BJ (cell line): ENCODE measurements at regions not wholly inside any gene's neighbourhood (a gene's known extent, or its start where the extent isn't known, plus 50 kb on each side); places are given as distances from the start of the nearest gene placed in this dataset.

ENCODE experiments used
- CTCF ChIA-PET: fragments of 350-600 bp; formaldehyde crosslinking; extraction: SDS; loops from one replicate; lab custom pipeline; 2021; ENCODE audit warnings: antibody characterized with exemption, inconsistent platforms; lab: Yijun Ruan, JAX
- POLR2A ChIA-PET: fragments of 300-600 bp; sonication (Branson Sonifier 250); formaldehyde crosslinking; extraction: SDS; loops from one replicate; lab custom pipeline; 2021; ENCODE audit warnings: antibody characterized with exemption; lab: Charles Lee
- DNase-seq: peaks from one replicate; pipeline ENCODE4 v3.0.0-alpha.2; 2011; ENCODE audit warnings: low read depth
- H3K27me3 ChIP-seq: 2 replicates; pipeline ENCODE4 v1.6.0; 2011; ENCODE audit warnings: low read length; ENCODE audit not compliant: control insufficient read depth, insufficient read depth
- H3K36me3 ChIP-seq: 2 replicates; pipeline ENCODE4 v1.5.1; 2011; ENCODE audit warnings: low read length; ENCODE audit not compliant: control insufficient read depth, insufficient read depth
- H3K4me3 ChIP-seq: 2 replicates; pipeline ENCODE4 v1.5.1; 2011; ENCODE audit warnings: low read depth, mild to moderate bottlenecking, control low read depth, low read length
- TF ChIP-seq, protein P1 (sequence below): IDR thresholded peaks from 2 replicates; pipeline ENCODE4 v1.5.1; 2011; ENCODE audit warnings: low read depth, mild to moderate bottlenecking, control low read depth, inconsistent platforms, low read length, moderate library complexity; ENCODE audit not compliant: insufficient read depth

DNA sequence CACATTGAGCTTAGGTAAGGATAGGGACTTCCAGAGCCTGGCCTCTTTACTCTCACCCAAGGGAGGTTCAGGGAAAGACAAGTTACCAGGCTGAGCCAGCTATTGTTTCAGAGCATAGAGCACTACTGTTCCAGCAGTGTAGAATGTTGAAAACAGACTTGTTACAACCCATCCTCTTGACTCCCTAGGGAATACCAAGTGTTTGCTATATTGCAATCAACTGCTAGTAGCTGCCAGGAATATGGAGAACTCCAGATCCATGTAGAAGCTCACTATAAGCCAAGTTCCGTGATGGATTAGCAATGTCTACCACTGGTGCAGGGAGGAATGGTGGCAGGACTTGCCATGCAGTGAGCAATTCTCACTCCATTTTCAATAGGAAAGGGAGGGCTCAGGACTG is 199.8 kb upstream of the RBM19 start:
- ChIA-PET CTCF (interaction anchor here (0.6 to 4.0 kb wide), 25 partner anchors 9 to 348 kb away, joined by 3 to 33 read pairs (median 6); partner anchors contain the start of genes RBM19 and TBX5), POLR2A (no interaction called here)
- Histone ChIP-seq H3K36me3 (no peaks in the 10 kb centered on the region), H3K27me3 (no peaks in the 10 kb centered on the region), H3K4me3 (no peak overlapping the region)
- no peak for DNase-seq
- TF ChIP-seq, protein P1, sequence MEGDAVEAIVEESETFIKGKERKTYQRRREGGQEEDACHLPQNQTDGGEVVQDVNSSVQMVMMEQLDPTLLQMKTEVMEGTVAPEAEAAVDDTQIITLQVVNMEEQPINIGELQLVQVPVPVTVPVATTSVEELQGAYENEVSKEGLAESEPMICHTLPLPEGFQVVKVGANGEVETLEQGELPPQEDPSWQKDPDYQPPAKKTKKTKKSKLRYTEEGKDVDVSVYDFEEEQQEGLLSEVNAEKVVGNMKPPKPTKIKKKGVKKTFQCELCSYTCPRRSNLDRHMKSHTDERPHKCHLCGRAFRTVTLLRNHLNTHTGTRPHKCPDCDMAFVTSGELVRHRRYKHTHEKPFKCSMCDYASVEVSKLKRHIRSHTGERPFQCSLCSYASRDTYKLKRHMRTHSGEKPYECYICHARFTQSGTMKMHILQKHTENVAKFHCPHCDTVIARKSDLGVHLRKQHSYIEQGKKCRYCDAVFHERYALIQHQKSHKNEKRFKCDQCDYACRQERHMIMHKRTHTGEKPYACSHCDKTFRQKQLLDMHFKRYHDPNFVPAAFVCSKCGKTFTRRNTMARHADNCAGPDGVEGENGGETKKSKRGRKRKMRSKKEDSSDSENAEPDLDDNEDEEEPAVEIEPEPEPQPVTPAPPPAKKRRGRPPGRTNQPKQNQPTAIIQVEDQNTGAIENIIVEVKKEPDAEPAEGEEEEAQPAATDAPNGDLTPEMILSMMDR = no peak

DNA sequence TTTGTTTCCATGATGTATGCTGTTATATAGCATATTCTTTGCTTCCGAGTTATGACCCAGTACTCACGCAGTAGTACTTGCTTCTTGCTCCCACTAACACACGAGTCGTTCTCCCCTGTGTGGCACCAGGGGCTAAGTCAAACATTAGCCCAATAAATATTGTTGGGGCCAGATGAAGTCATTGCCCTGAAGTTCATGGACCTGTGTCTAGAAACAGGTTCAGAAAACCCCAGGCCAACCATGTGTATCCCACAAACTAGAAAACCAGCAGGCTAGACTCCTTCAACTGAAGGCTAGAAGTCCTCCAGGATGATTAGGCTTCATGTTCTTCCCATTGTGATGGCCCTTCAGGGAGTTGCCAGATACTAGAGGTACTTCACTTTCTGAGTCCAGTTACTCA is 198.2 kb upstream of the RBM19 start:
- no peaks in the 10 kb centered on the region for H3K27me3 ChIP-seq
- ChIA-PET CTCF (interaction anchor here (1.8 kb wide), 1 partner anchor 184 kb away, joined by 7 read pairs; no protein-coding TSS in a partner anchor), POLR2A (no interaction called here)
- TF ChIP-seq, protein P1 = no peak
- no peak for DNase-seq
- H3K36me3 ChIP-seq = no peaks in the 10 kb centered on the region
- H3K4me3 ChIP-seq = no peak overlapping the region

DNA sequence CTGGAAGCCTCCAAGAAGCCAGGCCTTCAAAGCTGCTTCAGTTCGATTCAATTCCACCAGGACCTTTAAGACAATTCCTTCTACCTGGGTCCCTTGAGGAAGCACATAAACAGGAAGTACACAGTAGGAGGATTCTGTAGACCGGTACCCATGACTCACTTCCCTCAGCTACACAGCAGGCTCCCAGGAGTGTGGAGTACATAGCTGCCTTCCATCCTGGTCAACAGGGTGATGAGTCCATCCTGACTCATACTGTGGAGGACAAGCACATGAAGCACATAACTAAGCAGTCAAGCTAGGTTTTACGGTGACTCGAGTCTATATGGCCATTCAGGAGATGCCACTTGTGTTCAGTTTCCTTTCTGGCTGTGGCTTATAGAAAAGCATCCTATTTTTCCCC is 197.6 kb upstream of the RBM19 start:
- peak; percentile 81 for DNase-seq
- CTCF ChIA-PET = interaction anchor here (0.7 to 1.8 kb wide), 4 partner anchors 11 to 345 kb away, joined by 3 to 7 read pairs (median 4); no protein-coding TSS in a partner anchor
- H3K27me3 ChIP-seq = no peaks in the 10 kb centered on the region
- H3K36me3 ChIP-seq = no peaks in the 10 kb centered on the region
- POLR2A ChIA-PET = no interaction called here
- H3K4me3 ChIP-seq = no peak overlapping the region
- TF ChIP-seq, protein P1 = no peak

DNA sequence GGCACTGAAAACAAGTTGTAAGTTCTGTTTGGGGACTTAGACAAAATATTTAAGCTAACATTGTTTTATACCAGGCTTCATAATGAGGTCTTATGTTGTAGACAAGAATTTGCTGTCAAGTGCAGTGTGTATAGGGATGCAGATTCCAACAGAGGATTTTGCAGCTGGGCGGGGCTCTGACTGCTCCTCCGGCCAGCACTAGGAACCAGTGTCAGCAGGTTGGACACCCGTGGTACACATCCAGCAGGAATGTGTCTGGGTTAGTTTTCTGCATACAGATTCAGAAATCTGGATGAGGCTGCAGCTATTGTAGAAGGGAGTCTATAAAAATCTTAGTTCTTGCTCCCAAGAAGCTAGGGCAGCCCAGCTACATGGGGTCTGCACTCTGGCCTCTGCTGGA is 194.3 kb upstream of the RBM19 start:
- ChIA-PET CTCF (interaction anchor here (0.9 kb wide), 1 partner anchor 8 kb away, joined by 3 read pairs; no protein-coding TSS in a partner anchor), POLR2A (no interaction called here)
- TF ChIP-seq, protein P1 = no peak
- no peak for DNase-seq
- Histone ChIP-seq H3K27me3 (no peaks in the 10 kb centered on the region; the same call in 1 of the 2 replicates), H3K4me3 (no peak overlapping the region), H3K36me3 (no peaks in the 10 kb centered on the region)

DNA sequence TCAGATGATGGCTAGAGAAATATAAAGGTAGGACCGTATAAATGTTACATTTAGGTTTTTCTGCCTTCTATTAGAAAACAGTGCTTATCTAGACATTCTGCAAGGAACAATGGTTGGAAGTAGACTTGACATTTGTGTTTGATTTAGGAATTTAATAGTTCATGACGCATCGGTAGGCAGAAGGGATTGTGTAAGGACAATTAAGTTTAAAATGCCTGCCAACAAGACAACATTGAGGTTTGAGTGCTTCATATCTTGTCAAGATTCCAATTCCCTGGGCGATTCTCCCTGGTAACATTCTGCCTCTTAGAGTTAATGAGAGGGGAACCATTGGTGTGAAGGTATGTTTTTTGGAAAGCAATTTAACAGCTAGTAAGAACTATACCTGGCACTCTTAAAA is 186.8 kb upstream of the RBM19 start:
- ChIA-PET POLR2A (no interaction called here), CTCF (interaction anchor here (1.3 to 1.9 kb wide), 2 partner anchors 11 to 13 kb away, joined by 4 to 8 read pairs; no protein-coding TSS in a partner anchor)
- Histone ChIP-seq H3K36me3 (no peaks in the 10 kb centered on the region), H3K27me3 (peaks cover 2% of the 10 kb centered on the region; the same call in 1 of the 2 replicates), H3K4me3 (no peak overlapping the region)
- DNase-seq = peak; percentile 22
- TF ChIP-seq, protein P1 = no peak
